Activated B cell treated with CpG ODN at 0.5 μM for 24 hours (primary cell): ENCODE measurements at regions not wholly inside any gene's neighbourhood (a gene's known extent, or its start where the extent isn't known, plus 50 kb on each side); places are given as distances from the start of the nearest gene placed in this dataset.

ENCODE experiments used
- ATAC-seq: fragments of 200-7000 bp; cut with Tn5 transposase; one replicate; pipeline ENCODE4 v1.10.0; 2021; ENCODE audit warnings: low read depth, mild to moderate bottlenecking, moderate library complexity
- CTCF ChIA-PET: fragments of 350-600 bp; sonication (Branson Sonifier 250); formaldehyde crosslinking; loops from one replicate; lab custom pipeline; 2021; ENCODE audit warnings: antibody characterized with exemption; lab: Charles Lee
- POLR2A ChIA-PET: fragments of 350-600 bp; sonication (Branson Sonifier 250); formaldehyde crosslinking; loops from one replicate; lab custom pipeline; 2021; ENCODE audit warnings: antibody characterized with exemption; lab: Charles Lee
- DNase-seq: peaks from one replicate; pipeline ENCODE4 v3.0.0; 2022
- H3K27ac Mint-ChIP-seq: one replicate; pipeline ENCODE4 v1.8.0; 2020; ENCODE audit warnings: mixed read lengths
- H3K27me3 Mint-ChIP-seq: one replicate; pipeline ENCODE4 v1.8.0; 2021; ENCODE audit warnings: mixed read lengths
- H3K36me3 Mint-ChIP-seq: one replicate; pipeline ENCODE4 v1.8.0; 2021; ENCODE audit warnings: low read depth, mixed read lengths
- H3K4me1 Mint-ChIP-seq: one replicate; pipeline ENCODE4 v1.8.0; 2021; ENCODE audit warnings: mixed read lengths
- H3K4me3 Mint-ChIP-seq: one replicate; pipeline ENCODE4 v1.8.0; 2020; ENCODE audit warnings: mild to moderate bottlenecking, mixed read lengths
- H3K9me3 Mint-ChIP-seq: one replicate; pipeline ENCODE4 v1.8.0; 2020; ENCODE audit warnings: mixed read lengths
- intact Hi-C: fragments of 100-400 bp; cut with micrococcal nuclease; formaldehyde crosslinking; loops from one replicate; pipeline ENCODE4 v1.15.1; 2024
- TF ChIP-seq, protein P1 (sequence below): fragments of 200-600 bp; IDR thresholded peaks from one replicate; pipeline ENCODE4 v1.8.0; 2022; ENCODE audit warnings: antibody characterized with exemption, mild to moderate bottlenecking

DNA sequence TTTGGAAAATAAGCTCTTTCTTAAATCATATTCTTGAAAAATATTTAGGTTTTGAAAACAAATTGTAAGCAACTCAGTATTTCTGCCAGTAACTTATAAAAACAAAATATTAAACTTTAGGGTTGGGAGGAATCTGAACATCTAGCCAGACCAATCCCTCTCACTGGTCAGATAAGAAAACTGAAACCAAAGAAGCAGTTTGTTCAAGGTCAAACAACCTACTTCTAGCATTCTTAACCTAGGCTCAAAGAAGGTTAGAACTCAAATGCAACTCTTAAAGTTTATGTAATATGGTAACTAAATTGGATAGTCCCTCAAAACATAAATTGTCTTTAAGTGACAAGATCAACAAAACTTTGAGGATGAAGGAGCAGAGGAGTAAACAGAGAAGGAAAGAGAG, 374.9 kb upstream of the TNC start:
- H3K4me1 Mint-ChIP-seq, result no peaks in the 10 kb centered on the region
- H3K36me3 Mint-ChIP-seq, result no peaks in the 10 kb centered on the region
- no peak for DNase-seq
- no peak overlapping the region for H3K4me3 Mint-ChIP-seq
- no peak for ATAC-seq
- intact Hi-C loops, result no loop called here
- ChIA-PET CTCF (no interaction called here), POLR2A (no interaction called here)
- no peaks in the 10 kb centered on the region for H3K9me3 Mint-ChIP-seq
- H3K27me3 Mint-ChIP-seq, result peaks cover 13% of the 10 kb centered on the region
- TF ChIP-seq, protein P1, sequence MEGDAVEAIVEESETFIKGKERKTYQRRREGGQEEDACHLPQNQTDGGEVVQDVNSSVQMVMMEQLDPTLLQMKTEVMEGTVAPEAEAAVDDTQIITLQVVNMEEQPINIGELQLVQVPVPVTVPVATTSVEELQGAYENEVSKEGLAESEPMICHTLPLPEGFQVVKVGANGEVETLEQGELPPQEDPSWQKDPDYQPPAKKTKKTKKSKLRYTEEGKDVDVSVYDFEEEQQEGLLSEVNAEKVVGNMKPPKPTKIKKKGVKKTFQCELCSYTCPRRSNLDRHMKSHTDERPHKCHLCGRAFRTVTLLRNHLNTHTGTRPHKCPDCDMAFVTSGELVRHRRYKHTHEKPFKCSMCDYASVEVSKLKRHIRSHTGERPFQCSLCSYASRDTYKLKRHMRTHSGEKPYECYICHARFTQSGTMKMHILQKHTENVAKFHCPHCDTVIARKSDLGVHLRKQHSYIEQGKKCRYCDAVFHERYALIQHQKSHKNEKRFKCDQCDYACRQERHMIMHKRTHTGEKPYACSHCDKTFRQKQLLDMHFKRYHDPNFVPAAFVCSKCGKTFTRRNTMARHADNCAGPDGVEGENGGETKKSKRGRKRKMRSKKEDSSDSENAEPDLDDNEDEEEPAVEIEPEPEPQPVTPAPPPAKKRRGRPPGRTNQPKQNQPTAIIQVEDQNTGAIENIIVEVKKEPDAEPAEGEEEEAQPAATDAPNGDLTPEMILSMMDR, result no peak
- no peak overlapping the region for H3K27ac Mint-ChIP-seq

DNA sequence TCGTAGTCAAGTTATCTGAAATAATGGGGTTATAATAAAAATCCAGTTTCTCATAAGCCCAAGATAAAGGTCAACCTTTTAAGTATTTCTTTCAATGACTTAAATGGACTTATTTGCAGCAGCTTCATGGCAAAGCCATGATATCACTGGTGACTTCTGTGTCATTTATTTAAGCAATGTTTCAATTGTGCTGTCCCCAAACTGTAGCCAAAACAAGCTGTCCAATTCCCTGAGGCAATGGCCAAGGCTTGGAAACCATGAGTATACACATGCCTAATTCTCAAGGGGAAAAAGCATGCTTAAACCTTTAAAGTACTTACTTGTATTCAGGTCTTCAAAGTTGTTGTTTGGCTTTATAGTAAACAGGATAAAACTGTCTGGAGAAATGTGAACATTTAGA, 376.4 kb upstream of the TNC start:
- intact Hi-C loops, result no loop called here
- CTCF ChIA-PET, result no interaction called here
- TF ChIP-seq, protein P1, result no peak
- Mint-ChIP-seq H3K27me3 (peaks cover 12% of the 10 kb centered on the region), H3K4me1 (no peaks in the 10 kb centered on the region), H3K27ac (no peak overlapping the region), H3K9me3 (no peaks in the 10 kb centered on the region), H3K36me3 (no peaks in the 10 kb centered on the region), H3K4me3 (no peak overlapping the region)
- POLR2A ChIA-PET, result no interaction called here
- DNase-seq, result no peak
- ATAC-seq, result no peak

DNA sequence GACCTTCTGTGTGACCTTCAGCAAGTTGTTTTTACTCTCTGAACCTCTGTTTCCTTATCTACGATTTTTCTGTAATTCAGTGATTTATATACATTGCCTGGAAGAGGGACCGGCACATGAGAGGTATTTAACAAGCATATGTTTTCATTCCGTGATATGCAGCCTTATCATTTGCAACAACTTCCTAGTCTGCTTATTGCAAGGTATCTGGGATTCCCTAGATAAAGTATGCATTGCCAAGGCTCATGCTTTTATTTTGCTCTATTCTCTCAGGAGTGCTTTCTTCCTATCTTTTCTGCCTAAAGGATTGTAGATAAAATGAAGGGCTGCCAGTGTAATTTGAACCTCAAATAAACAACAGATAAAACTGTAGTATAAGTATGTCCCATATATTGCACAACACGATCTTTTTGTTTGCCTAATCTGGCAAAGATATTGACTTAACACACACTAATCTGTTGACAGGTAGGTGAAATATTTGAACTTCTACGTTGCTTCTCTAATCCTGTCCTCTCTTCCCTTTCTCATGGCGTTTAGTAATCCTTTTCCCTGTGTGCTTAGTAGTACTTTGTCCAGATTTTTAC, 377.2 kb upstream of the TNC start:
- ChIA-PET POLR2A (no interaction called here), CTCF (no interaction called here)
- Mint-ChIP-seq H3K9me3 (no peaks in the 10 kb centered on the region), H3K36me3 (no peaks in the 10 kb centered on the region), H3K4me3 (no peak overlapping the region), H3K27ac (no peak overlapping the region), H3K27me3 (peaks cover 6% of the 10 kb centered on the region), H3K4me1 (no peaks in the 10 kb centered on the region)
- ATAC-seq, result no peak
- no peak for DNase-seq
- TF ChIP-seq, protein P1, result no peak
- intact Hi-C loops, result no loop called here

DNA sequence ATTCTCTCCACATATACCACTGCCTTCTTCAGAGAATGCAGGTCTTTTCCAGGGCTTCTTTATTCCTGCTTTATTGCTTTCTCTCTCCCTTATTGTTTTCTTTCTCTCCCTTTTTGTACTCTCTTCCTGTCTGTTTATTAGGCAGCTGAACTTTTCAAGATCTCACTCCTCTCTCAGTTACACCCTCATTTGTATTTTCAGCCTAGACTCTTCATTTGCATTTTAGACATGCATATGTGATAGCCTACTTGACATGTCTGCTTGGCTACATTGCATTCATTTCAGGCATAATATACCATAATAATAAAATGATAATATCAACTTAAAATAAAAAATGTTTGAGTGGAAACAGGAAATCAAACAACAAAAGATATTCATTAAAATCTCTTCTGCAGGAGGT, 377.9 kb upstream of the TNC start:
- H3K4me1 Mint-ChIP-seq, result no peaks in the 10 kb centered on the region
- peaks cover 6% of the 10 kb centered on the region for H3K27me3 Mint-ChIP-seq
- POLR2A ChIA-PET, result no interaction called here
- H3K27ac Mint-ChIP-seq, result no peak overlapping the region
- TF ChIP-seq, protein P1, result no peak
- H3K4me3 Mint-ChIP-seq, result no peak overlapping the region
- CTCF ChIA-PET, result no interaction called here
- no peaks in the 10 kb centered on the region for H3K9me3 Mint-ChIP-seq
- ATAC-seq (no peak), DNase-seq (no peak)
- intact Hi-C loops, result no loop called here
- no peaks in the 10 kb centered on the region for H3K36me3 Mint-ChIP-seq

DNA sequence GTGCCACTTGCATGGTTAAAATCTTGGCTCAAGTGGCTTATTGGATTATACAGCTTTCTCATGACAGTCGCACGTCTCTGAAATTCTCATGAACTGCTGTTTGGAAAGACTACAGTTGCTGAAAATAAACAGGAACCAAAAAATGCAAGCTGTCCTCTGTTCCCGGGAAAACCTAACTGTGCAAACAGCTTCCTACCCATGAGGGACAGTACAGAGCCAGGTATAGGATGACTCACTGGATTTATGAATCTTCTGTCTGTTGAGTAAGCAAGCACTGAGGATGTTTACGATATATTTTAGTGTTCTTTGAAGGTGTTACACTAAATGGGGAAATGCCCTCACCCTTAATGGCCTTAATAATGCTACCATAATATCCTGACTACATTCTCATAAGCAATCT, 380.3 kb upstream of the TNC start:
- DNase-seq, result no peak
- no peaks in the 10 kb centered on the region for H3K9me3 Mint-ChIP-seq
- TF ChIP-seq, protein P1, result no peak
- no peak overlapping the region for H3K4me3 Mint-ChIP-seq
- H3K27me3 Mint-ChIP-seq, result peaks cover 5% of the 10 kb centered on the region
- ChIA-PET CTCF (no interaction called here), POLR2A (no interaction called here)
- H3K36me3 Mint-ChIP-seq, result no peaks in the 10 kb centered on the region
- intact Hi-C loops, result no loop called here
- H3K4me1 Mint-ChIP-seq, result no peaks in the 10 kb centered on the region
- no peak overlapping the region for H3K27ac Mint-ChIP-seq
- ATAC-seq, result no peak
